Liver (tissue), 8 donors: ENCODE measurements at regions not wholly inside any gene's neighbourhood (a gene's known extent, or its start where the extent isn't known, plus 50 kb on each side); places are given as distances from the start of the nearest gene placed in this dataset.

ENCODE experiments used
- DNase-seq: peaks from one replicate; pipeline ENCODE4 v3.0.0-alpha.2; 2017; ENCODE audit warnings: low spot score
- H3K27ac ChIP-seq, 2 donors: one replicate each; pipeline ENCODE4 v1.7.0; 2013; ENCODE audit warnings: inconsistent platforms in 2 of 2, low read length in 2 of 2, control low read depth in 1 of 2, low read depth in 1 of 2, mild to moderate bottlenecking in 1 of 2
- H3K27me3 ChIP-seq, 4 donors: one replicate each; pipeline versions ENCODE4 v1.6.1 to v1.7.0; 2013; ENCODE audit warnings: low read length in 3 of 4, inconsistent platforms in 1 of 4, mild to moderate bottlenecking in 1 of 4, moderate library complexity in 1 of 4; ENCODE audit not compliant: control insufficient read depth in 4 of 4, insufficient read depth in 4 of 4
- H3K36me3 ChIP-seq, 4 donors: one replicate each; pipeline versions ENCODE4 v1.6.1 to v1.7.0; 2013; ENCODE audit warnings: low read length in 3 of 4, mild to moderate bottlenecking in 3 of 4, low read depth in 1 of 4, moderate library complexity in 1 of 4; ENCODE audit not compliant: control insufficient read depth in 4 of 4, insufficient read depth in 3 of 4
- H3K4me1 ChIP-seq, 4 donors: one replicate each; pipeline versions ENCODE4 v1.6.1 to v1.7.0; 2013; ENCODE audit warnings: low read length in 3 of 4, mild to moderate bottlenecking in 3 of 4, moderate library complexity in 1 of 4; ENCODE audit not compliant: control insufficient read depth in 4 of 4, insufficient read depth in 4 of 4
- H3K4me3 ChIP-seq, 3 donors: one replicate each; pipeline versions ENCODE4 v1.6.1 to v1.7.0; 2013; ENCODE audit warnings: low read length in 3 of 3, control low read depth in 1 of 3, low read depth in 1 of 3, mild to moderate bottlenecking in 1 of 3
- H3K9ac ChIP-seq, 2 donors: one replicate each; pipeline ENCODE4 v1.7.0; 2013; ENCODE audit warnings: low read length in 2 of 2, mild to moderate bottlenecking in 2 of 2, moderate library complexity in 2 of 2, control low read depth in 1 of 2, low read depth in 1 of 2
- H3K9me3 ChIP-seq, 4 donors: one replicate each; pipeline versions ENCODE4 v1.6.1 to v1.7.0; 2013; ENCODE audit warnings: low read length in 3 of 4; ENCODE audit not compliant: control insufficient read depth in 4 of 4
- ATF3 ChIP-seq: IDR thresholded peaks from 2 replicates; pipeline ENCODE4 v1.6.1; 2016; ENCODE audit warnings: antibody characterized with exemption
- CTCF ChIP-seq: fragments of 150-350 bp; IDR thresholded peaks from 2 replicates; pipeline ENCODE4 v1.5.1; 2017; ENCODE audit warnings: improper control_type of control experiment, low read depth, low read length; ENCODE audit not compliant: missing input control
- EGR1 ChIP-seq, 2 donors: IDR thresholded peaks; 2 replicates each; pipeline ENCODE4 v1.6.1; 2016 to 2018; ENCODE audit warnings: antibody characterized with exemption in 2 of 2, low read depth in 2 of 2
- FOXA1 ChIP-seq: IDR thresholded peaks from 2 replicates; pipeline ENCODE4 v1.6.1; 2016; ENCODE audit warnings: antibody characterized with exemption
- FOXA2 ChIP-seq: IDR thresholded peaks from 2 replicates; pipeline ENCODE4 v1.6.1; 2016; ENCODE audit warnings: antibody characterized with exemption
- GABPA ChIP-seq, 2 donors: IDR thresholded peaks in 1 of 2; conservative IDR thresholded peaks in 1 of 2; 2 replicates each; pipeline ENCODE4 v1.6.1; 2016; ENCODE audit warnings: antibody characterized with exemption in 2 of 2, mild to moderate bottlenecking in 1 of 2, moderate library complexity in 1 of 2
- HNF4A ChIP-seq, 2 donors: conservative IDR thresholded peaks; 2 replicates each; pipeline ENCODE4 v1.6.1; 2016; ENCODE audit warnings: antibody characterized with exemption in 2 of 2, mild to moderate bottlenecking in 2 of 2
- HNF4G ChIP-seq: IDR thresholded peaks from 2 replicates; pipeline ENCODE4 v1.6.1; 2016; ENCODE audit warnings: antibody characterized with exemption
- JUND ChIP-seq, 2 donors: IDR thresholded peaks; 2 replicates each; pipeline ENCODE4 v1.6.1; 2016; ENCODE audit warnings: antibody characterized with exemption in 2 of 2
- MAX ChIP-seq: IDR thresholded peaks from 2 replicates; pipeline ENCODE4 v1.6.1; 2016; ENCODE audit warnings: antibody characterized with exemption
- NR2F2 ChIP-seq: IDR thresholded peaks from 2 replicates; pipeline ENCODE4 v1.6.1; 2016; ENCODE audit warnings: antibody characterized with exemption
- RAD21 ChIP-seq, 2 donors: IDR thresholded peaks; 2 replicates each; pipeline ENCODE4 v1.6.1; 2016; ENCODE audit warnings: antibody characterized with exemption in 2 of 2, mild to moderate bottlenecking in 2 of 2
- REST ChIP-seq: IDR thresholded peaks from 2 replicates; pipeline ENCODE4 v1.6.1; 2016; ENCODE audit warnings: antibody characterized with exemption, mild to moderate bottlenecking
- RXRA ChIP-seq, 2 donors: IDR thresholded peaks; 2 replicates each; pipeline ENCODE4 v1.6.1; 2017 to 2018; ENCODE audit warnings: antibody characterized with exemption in 2 of 2, mild to moderate bottlenecking in 1 of 2
- SP1 ChIP-seq: IDR thresholded peaks from 2 replicates; pipeline ENCODE4 v1.6.1; 2018; ENCODE audit warnings: antibody characterized with exemption, mild to moderate bottlenecking
- TAF1 ChIP-seq: conservative IDR thresholded peaks from 2 replicates; pipeline ENCODE4 v1.6.1; 2016; ENCODE audit warnings: antibody characterized with exemption, mild to moderate bottlenecking
- YY1 ChIP-seq: IDR thresholded peaks from 2 replicates; pipeline ENCODE4 v1.6.1; 2016; ENCODE audit warnings: antibody characterized with exemption, mild to moderate bottlenecking
- ZBTB33 ChIP-seq: IDR thresholded peaks from 2 replicates; pipeline ENCODE4 v1.6.1; 2016; ENCODE audit warnings: antibody characterized with exemption
- WGBS: extraction: QIAGEN DNeasy Blood & Tissue Kit; methylation state at CpG from one replicate; pipeline ENCODE4 v1.1.7; 2013; 5-methylcytosine and 5-hydroxymethylcytosine counted together
- donor health status: healthy.
- donor health status: healthy.
- donor health status: healthy.
- donor health status: healthy.
- donor health status: healthy.

GRCh38 chr5:117235786-117236185 is 661.2 kb upstream of the SEMA6A start:
- TF ChIP-seq REST (no peak), EGR1 (IDR thresholded peaks at IDR 0.05; ENCODE audit: low read depth in 2 of 2) (no peak), FOXA1 (no peak), RXRA (IDR thresholded peaks at IDR 0.05) (no peak), SP1 (no peak), NR2F2 (no peak), MAX (no peak), CTCF (no peak), HNF4A (conservative IDR thresholded peaks at IDR 0.05) (no peak), HNF4G (no peak), TAF1 (no peak), YY1 (no peak), ZBTB33 (no peak), ATF3 (no peak), RAD21 (IDR thresholded peaks at IDR 0.05) (no peak), GABPA (IDR thresholded peaks at IDR 0.05 in 1 of 2, conservative IDR thresholded peaks at IDR 0.05 in 1 of 2) (no peak), JUND (IDR thresholded peaks at IDR 0.05) (no peak)
- no peaks in the 10 kb centered on the region for H3K36me3 ChIP-seq
- no peaks in the 10 kb centered on the region for H3K4me1 ChIP-seq
- no peak for DNase-seq
- H3K27me3 ChIP-seq: no peaks in the 10 kb centered on the region
- no peak overlapping the region for H3K27ac ChIP-seq
- H3K9me3 ChIP-seq: no peaks in the 10 kb centered on the region
- whole genome bisulfite sequencing: 59% methylated on average over 5 of the region's 5 CpGs
- H3K4me3 ChIP-seq: no peak overlapping the region
- H3K9ac ChIP-seq: no peak overlapping the region

- 67% methylated on average over 3 of the region's 3 CpGs for WGBS
- no peak overlapping the region for H3K27ac ChIP-seq
- DNase-seq: no peak
- H3K9me3 ChIP-seq: no peaks in the 10 kb centered on the region
- H3K27me3 ChIP-seq: no peaks in the 10 kb centered on the region
- H3K9ac ChIP-seq: no peak overlapping the region
- H3K36me3 ChIP-seq: no peaks in the 10 kb centered on the region
- no peaks in the 10 kb centered on the region for H3K4me1 ChIP-seq
- H3K4me3 ChIP-seq: no peak overlapping the region
- TF ChIP-seq RXRA (IDR thresholded peaks at IDR 0.05) (no peak), HNF4A (conservative IDR thresholded peaks at IDR 0.05) (no peak), FOXA1 (no peak), REST (no peak), ATF3 (no peak), FOXA2 (no peak), SP1 (no peak), CTCF (no peak), YY1 (no peak), MAX (no peak), RAD21 (IDR thresholded peaks at IDR 0.05) (no peak)
Measured at GRCh38 chr5:117230375-117230774, 655.8 kb upstream of the SEMA6A start.
